ENCODE measurements at regions not wholly inside any gene's neighbourhood (a gene's known extent, or its start where the extent isn't known, plus 50 kb on each side); places are given as distances from the start of the nearest gene placed in this dataset.
"Not testable (repeated sequence)": the region's sequence is repeated elsewhere in the genome, so short reads cannot be mapped to it uniquely, and the experiment has no call there.

DNA sequence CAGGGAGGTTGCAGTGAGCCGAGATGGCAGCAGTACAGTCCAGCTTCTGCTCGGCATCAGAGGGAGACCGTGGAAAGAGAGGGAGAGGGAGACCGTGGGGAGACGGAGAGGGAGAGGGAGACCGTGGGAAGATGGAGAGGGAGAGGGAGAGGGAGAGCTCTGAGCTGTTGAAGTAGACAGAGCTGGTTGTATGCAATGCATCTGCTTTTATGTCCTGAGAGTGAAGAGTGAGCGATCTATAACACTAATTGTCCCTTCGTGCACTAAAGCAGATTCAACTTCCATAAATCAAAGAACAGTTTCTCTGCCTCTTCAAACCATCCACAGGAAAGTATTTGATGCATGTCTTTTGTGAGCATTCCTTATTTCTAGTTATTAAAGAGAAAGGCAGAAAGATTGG, 300.6 kb downstream of the FLRT2 start:
- CTCF ChIA-PET; dilution Hi-C loops (cut with MboI; ENCODE audit: extremely low pct_ligation_motif_present, low sequenced_read_pairs); DNase-seq (ENCODE audit: low read depth, low spot score); POLR2A ChIA-PET; H3K9me1 ChIP-seq (replicated peaks; ENCODE audit: control insufficient read depth, extremely low read depth, insufficient read depth, low read length); H3K27ac ChIP-seq (ENCODE audit: insufficient read depth, low read depth, low read length); H3K4me1 ChIP-seq (ENCODE audit: control insufficient read depth, extremely low read depth, insufficient read depth, low read length); FAIRE-seq; H3K4me3 ChIP-seq (replicated peaks in 1 of 3; ENCODE audit: insufficient read depth in 1 of 3, low read depth in 1 of 3, low read length in 3 of 3); BruUV-seq (replicated peaks); H2AFZ ChIP-seq (ENCODE audit: low read depth, low read length); H3K9ac ChIP-seq (replicated peaks; ENCODE audit: extremely low read depth, insufficient read depth, low read length); H3K36me3 ChIP-seq (ENCODE audit: control insufficient read depth in 2 of 2, extremely low read depth in 1 of 2, insufficient read depth in 2 of 2, low read length in 2 of 2); H4K20me1 ChIP-seq (replicated peaks; ENCODE audit: control insufficient read depth, extremely low read depth, insufficient read depth, low read length); H3K27me3 ChIP-seq (ENCODE audit: control insufficient read depth in 2 of 2, insufficient read depth in 2 of 2, low read length in 2 of 2); H3K9me3 ChIP-seq (replicated peaks; ENCODE audit: control insufficient read depth, insufficient read depth, low read length); H3K79me2 ChIP-seq (ENCODE audit: control insufficient read depth, insufficient read depth, low read length); H3K4me2 ChIP-seq (ENCODE audit: insufficient read depth, low read length); intact Hi-C loops (cut with micrococcal nuclease): not testable (repeated sequence)

GRCh38 chr14:85829601-85830000, 299.7 kb downstream of the FLRT2 start:
- H3K36me3 ChIP-seq (ENCODE audit: control insufficient read depth in 2 of 2, extremely low read depth in 1 of 2, insufficient read depth in 2 of 2, low read length in 2 of 2); H3K27ac ChIP-seq (ENCODE audit: insufficient read depth, low read depth, low read length); H3K4me2 ChIP-seq (ENCODE audit: insufficient read depth, low read length); H2AFZ ChIP-seq (ENCODE audit: low read depth, low read length); H3K27me3 ChIP-seq (ENCODE audit: control insufficient read depth in 2 of 2, insufficient read depth in 2 of 2, low read length in 2 of 2); H3K79me2 ChIP-seq (ENCODE audit: control insufficient read depth, insufficient read depth, low read length); H3K9me3 ChIP-seq (replicated peaks; ENCODE audit: control insufficient read depth, insufficient read depth, low read length); H3K4me1 ChIP-seq (ENCODE audit: control insufficient read depth, extremely low read depth, insufficient read depth, low read length); H3K9ac ChIP-seq (replicated peaks; ENCODE audit: extremely low read depth, insufficient read depth, low read length); POLR2A ChIA-PET; BruUV-seq (replicated peaks); dilution Hi-C loops (cut with MboI; ENCODE audit: extremely low pct_ligation_motif_present, low sequenced_read_pairs); H3K9me1 ChIP-seq (replicated peaks; ENCODE audit: control insufficient read depth, extremely low read depth, insufficient read depth, low read length); H3K4me3 ChIP-seq (replicated peaks in 1 of 3; ENCODE audit: insufficient read depth in 1 of 3, low read depth in 1 of 3, low read length in 3 of 3); FAIRE-seq; CTCF ChIA-PET; intact Hi-C loops (cut with micrococcal nuclease); H4K20me1 ChIP-seq (replicated peaks; ENCODE audit: control insufficient read depth, extremely low read depth, insufficient read depth, low read length); DNase-seq (ENCODE audit: low read depth, low spot score): not testable (repeated sequence)

DNA sequence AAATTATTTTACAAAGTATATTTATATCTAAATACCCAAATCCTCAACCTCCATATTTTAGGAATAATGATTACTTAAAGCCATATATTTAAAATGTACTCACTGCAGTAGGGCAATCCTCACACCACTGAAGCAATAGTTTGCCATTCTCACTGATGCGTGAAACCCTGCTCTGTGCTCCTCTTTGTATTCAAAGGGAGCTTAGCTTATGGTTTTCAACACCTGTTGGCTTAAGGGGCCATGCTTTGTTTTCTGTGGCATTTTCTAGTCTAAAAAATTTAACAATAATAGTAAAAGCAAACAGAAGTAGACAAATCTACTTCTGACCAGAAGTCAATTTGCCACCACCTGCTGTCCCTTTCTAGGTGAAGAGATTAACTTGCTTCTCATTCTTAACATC, 294.6 kb downstream of the FLRT2 start:
- Histone ChIP-seq H3K79me2 (ENCODE audit: control insufficient read depth, insufficient read depth, low read length) (no peaks in the 10 kb centered on the region), H3K27ac (ENCODE audit: insufficient read depth, low read depth, low read length) (no peak overlapping the region), H3K36me3 (ENCODE audit: control insufficient read depth in 2 of 2, extremely low read depth in 1 of 2, insufficient read depth in 2 of 2, low read length in 2 of 2) (no peaks in the 10 kb centered on the region), H3K4me3 (replicated peaks in 1 of 3; ENCODE audit: insufficient read depth in 1 of 3, low read depth in 1 of 3, low read length in 3 of 3) (no peak overlapping the region), H3K9ac (replicated peaks; ENCODE audit: extremely low read depth, insufficient read depth, low read length) (no peak overlapping the region), H3K9me3 (replicated peaks; ENCODE audit: control insufficient read depth, insufficient read depth, low read length) (no peaks in the 10 kb centered on the region), H4K20me1 (replicated peaks; ENCODE audit: control insufficient read depth, extremely low read depth, insufficient read depth, low read length) (no peaks in the 10 kb centered on the region), H3K4me2 (ENCODE audit: insufficient read depth, low read length) (no peak overlapping the region), H3K9me1 (replicated peaks; ENCODE audit: control insufficient read depth, extremely low read depth, insufficient read depth, low read length) (no peaks in the 10 kb centered on the region), H3K4me1 (ENCODE audit: control insufficient read depth, extremely low read depth, insufficient read depth, low read length) (no peaks in the 10 kb centered on the region), H2AFZ (ENCODE audit: low read depth, low read length) (no peak overlapping the region), H3K27me3 (ENCODE audit: control insufficient read depth in 2 of 2, insufficient read depth in 2 of 2, low read length in 2 of 2) (no peaks in the 10 kb centered on the region)
- POLR2A ChIA-PET = no interaction called here
- no peak for FAIRE-seq
- BruUV-seq (replicated peaks) = no TSS peak
- CTCF ChIA-PET = interaction anchor here (1.3 kb wide), 1 partner anchor 11 kb away, joined by 4 read pairs; no protein-coding TSS in a partner anchor
- no peak for TF ChIP-seq MYC (IDR thresholded peaks at IDR 0.05; ENCODE audit: low read depth, low read length)
- no peak for TF ChIP-seq JUN (IDR thresholded peaks at IDR 0.05; ENCODE audit: borderline replicate concordance, insufficient read depth, insufficient read length, low read depth)
- no peak for TF ChIP-seq GATA2 (IDR thresholded peaks at IDR 0.05; ENCODE audit: insufficient read depth, insufficient read length, low read depth, low read length)
- no peak for TF ChIP-seq EZH2 (IDR thresholded peaks at IDR 0.05; ENCODE audit: borderline replicate concordance, low read depth, low read length, severe bottlenecking)
- DNase-seq (ENCODE audit: low read depth, low spot score) = no peak
- dilution Hi-C loops (cut with MboI; ENCODE audit: extremely low pct_ligation_motif_present, low sequenced_read_pairs) = no loop called here
- intact Hi-C loops (cut with micrococcal nuclease) = no loop called here
